DND-41 (cell line): ENCODE measurements at regions not wholly inside any gene's neighbourhood (a gene's known extent, or its start where the extent isn't known, plus 50 kb on each side); places are given as distances from the start of the nearest gene placed in this dataset.

Experiments used
- ATAC-seq: fragments of 200-7000 bp; cut with Tn5 transposase; 3 replicates; pipeline ENCODE4 v1.9.1; 2021; ENCODE audit warnings: low read depth; ENCODE audit not compliant: insufficient read depth
- DNase-seq: peaks from one replicate; pipeline ENCODE4 v3.0.0-alpha.2; 2020
- H2AFZ ChIP-seq: 2 replicates; pipeline ENCODE4 v1.6.0; 2012; ENCODE audit warnings: low read depth, low read length
- H3K27ac ChIP-seq: 2 replicates; pipeline ENCODE4 v1.5.1; 2012; ENCODE audit warnings: low read length, inconsistent platforms
- H3K27me3 ChIP-seq: fragments of 200-600 bp; sonication (generic); 2 replicates; pipeline ENCODE4 v1.6.0; 2012; ENCODE audit warnings: low read length, mild to moderate bottlenecking, inconsistent platforms; ENCODE audit not compliant: insufficient read depth, poor library complexity
- H3K36me3 ChIP-seq: 2 replicates; pipeline ENCODE4 v1.5.1; 2012; ENCODE audit warnings: low read length, inconsistent platforms; ENCODE audit not compliant: insufficient read depth
- H3K4me1 ChIP-seq: 2 replicates; pipeline ENCODE4 v1.5.1; 2012; ENCODE audit warnings: mild to moderate bottlenecking, low read length; ENCODE audit not compliant: insufficient read depth
- H3K4me2 ChIP-seq: 2 replicates; pipeline ENCODE4 v1.6.0; 2012; ENCODE audit warnings: mild to moderate bottlenecking, moderate library complexity, low read length, inconsistent platforms; ENCODE audit not compliant: insufficient read depth
- H3K4me3 ChIP-seq, 2 experiments: fragments of 200-600 bp in 1 of 2; shearing (Covaris generic) in 1 of 2; 2 replicates each; pipeline ENCODE4 v1.5.1; 2012 to 2016; ENCODE audit warnings: inconsistent platforms in 2 of 2, low read length in 2 of 2, mild to moderate bottlenecking in 2 of 2, low read depth in 1 of 2, moderate library complexity in 1 of 2
- H3K79me2 ChIP-seq: 2 replicates; pipeline ENCODE4 v1.6.0; 2012; ENCODE audit warnings: low read length, inconsistent platforms; ENCODE audit not compliant: insufficient read depth
- H3K9ac ChIP-seq: 2 replicates; pipeline ENCODE4 v1.6.0; 2012; ENCODE audit warnings: low read depth, mild to moderate bottlenecking, inconsistent platforms, low read length, moderate library complexity
- H3K9me3 ChIP-seq: 2 replicates; pipeline ENCODE4 v1.5.1; 2012; ENCODE audit warnings: low read length, moderate library complexity, mild to moderate bottlenecking, inconsistent platforms; ENCODE audit not compliant: insufficient read depth, severe bottlenecking
- H4K20me1 ChIP-seq: 2 replicates; pipeline ENCODE4 v1.6.0; 2012; ENCODE audit warnings: low read length; ENCODE audit not compliant: insufficient read depth
- CTCF ChIP-seq: IDR thresholded peaks from 2 replicates; pipeline ENCODE4 v1.5.1; 2012; ENCODE audit warnings: borderline replicate concordance, low read length, moderate library complexity, mild to moderate bottlenecking; ENCODE audit not compliant: poor library complexity, severe bottlenecking; ENCODE audit errors: extremely low read depth
- EZH2 ChIP-seq: IDR thresholded peaks from 3 replicates; pipeline ENCODE4 v1.6.1; 2012; ENCODE audit warnings: borderline replicate concordance, low read depth, mild to moderate bottlenecking, moderate library complexity, low read length, inconsistent platforms; ENCODE audit not compliant: severe bottlenecking

- Histone ChIP-seq H3K9me3 (no peaks in the 10 kb centered on the region), H3K79me2 (no peaks in the 10 kb centered on the region), H3K27ac (no peak overlapping the region), H3K27me3 (peaks cover 8% of the 10 kb centered on the region), H3K4me2 (no peak overlapping the region), H3K9ac (no peak overlapping the region), H2AFZ (no peak overlapping the region), H3K4me1 (no peaks in the 10 kb centered on the region), H3K36me3 (no peaks in the 10 kb centered on the region), H4K20me1 (no peaks in the 10 kb centered on the region), H3K4me3 (no peak overlapping the region)
- no peak for DNase-seq
- no peak for ATAC-seq
- TF ChIP-seq EZH2 = no peak
- no peak for TF ChIP-seq CTCF
These were observed 161.3 kb upstream of the SHH start for GRCh38 chr7:155973451-155973997.

GRCh38 chr7:155972651-155973390 is 160.6 kb upstream of the SHH start:
- TF ChIP-seq CTCF (no peak), EZH2 (no peak)
- H3K79me2 ChIP-seq = no peaks in the 10 kb centered on the region
- no peaks in the 10 kb centered on the region for H3K36me3 ChIP-seq
- H3K4me2 ChIP-seq = no peak overlapping the region
- DNase-seq (no peak), ATAC-seq (no peak)
- no peak overlapping the region for H2AFZ ChIP-seq
- H3K9ac ChIP-seq = no peak overlapping the region
- H3K9me3 ChIP-seq = no peaks in the 10 kb centered on the region
- no peaks in the 10 kb centered on the region for H4K20me1 ChIP-seq
- H3K4me3 ChIP-seq = no peak overlapping the region
- H3K4me1 ChIP-seq = no peaks in the 10 kb centered on the region
- H3K27ac ChIP-seq = no peak overlapping the region
- peaks cover 7% of the 10 kb centered on the region for H3K27me3 ChIP-seq

GRCh38 chr7:155972247-155972646 is 160.0 kb upstream of the SHH start:
- Histone ChIP-seq H3K27me3 (peaks cover 5% of the 10 kb centered on the region), H3K9me3 (no peaks in the 10 kb centered on the region), H4K20me1 (no peaks in the 10 kb centered on the region), H2AFZ (no peak overlapping the region), H3K4me2 (no peak overlapping the region), H3K27ac (no peak overlapping the region), H3K79me2 (no peaks in the 10 kb centered on the region), H3K4me1 (no peaks in the 10 kb centered on the region), H3K36me3 (no peaks in the 10 kb centered on the region), H3K4me3 (no peak overlapping the region), H3K9ac (no peak overlapping the region)
- ATAC-seq (no peak), DNase-seq (no peak)
- TF ChIP-seq CTCF = no peak
- TF ChIP-seq EZH2 = no peak
